Liver (tissue), 8 donors: ENCODE measurements at regions not wholly inside any gene's neighbourhood (a gene's known extent, or its start where the extent isn't known, plus 50 kb on each side); places are given as distances from the start of the nearest gene placed in this dataset.

Experiments used
- DNase-seq: peaks from one replicate; pipeline ENCODE4 v3.0.0-alpha.2; 2017; ENCODE audit warnings: low spot score
- H3K27ac ChIP-seq, 2 donors: one replicate each; pipeline ENCODE4 v1.7.0; 2013; ENCODE audit warnings: inconsistent platforms in 2 of 2, low read length in 2 of 2, control low read depth in 1 of 2, low read depth in 1 of 2, mild to moderate bottlenecking in 1 of 2
- H3K27me3 ChIP-seq, 4 donors: one replicate each; pipeline versions ENCODE4 v1.6.1 to v1.7.0; 2013; ENCODE audit warnings: low read length in 3 of 4, inconsistent platforms in 1 of 4, mild to moderate bottlenecking in 1 of 4, moderate library complexity in 1 of 4; ENCODE audit not compliant: control insufficient read depth in 4 of 4, insufficient read depth in 4 of 4
- H3K36me3 ChIP-seq, 4 donors: one replicate each; pipeline versions ENCODE4 v1.6.1 to v1.7.0; 2013; ENCODE audit warnings: low read length in 3 of 4, mild to moderate bottlenecking in 3 of 4, low read depth in 1 of 4, moderate library complexity in 1 of 4; ENCODE audit not compliant: control insufficient read depth in 4 of 4, insufficient read depth in 3 of 4
- H3K4me1 ChIP-seq, 4 donors: one replicate each; pipeline versions ENCODE4 v1.6.1 to v1.7.0; 2013; ENCODE audit warnings: low read length in 3 of 4, mild to moderate bottlenecking in 3 of 4, moderate library complexity in 1 of 4; ENCODE audit not compliant: control insufficient read depth in 4 of 4, insufficient read depth in 4 of 4
- H3K4me3 ChIP-seq, 3 donors: one replicate each; pipeline versions ENCODE4 v1.6.1 to v1.7.0; 2013; ENCODE audit warnings: low read length in 3 of 3, control low read depth in 1 of 3, low read depth in 1 of 3, mild to moderate bottlenecking in 1 of 3
- H3K9ac ChIP-seq, 2 donors: one replicate each; pipeline ENCODE4 v1.7.0; 2013; ENCODE audit warnings: low read length in 2 of 2, mild to moderate bottlenecking in 2 of 2, moderate library complexity in 2 of 2, control low read depth in 1 of 2, low read depth in 1 of 2
- H3K9me3 ChIP-seq, 4 donors: one replicate each; pipeline versions ENCODE4 v1.6.1 to v1.7.0; 2013; ENCODE audit warnings: low read length in 3 of 4; ENCODE audit not compliant: control insufficient read depth in 4 of 4
- ATF3 ChIP-seq: IDR thresholded peaks from 2 replicates; pipeline ENCODE4 v1.6.1; 2016; ENCODE audit warnings: antibody characterized with exemption
- EGR1 ChIP-seq, 2 donors: IDR thresholded peaks; 2 replicates each; pipeline ENCODE4 v1.6.1; 2016 to 2018; ENCODE audit warnings: antibody characterized with exemption in 2 of 2, low read depth in 2 of 2
- FOXA2 ChIP-seq: IDR thresholded peaks from 2 replicates; pipeline ENCODE4 v1.6.1; 2016; ENCODE audit warnings: antibody characterized with exemption
- GABPA ChIP-seq, 2 donors: IDR thresholded peaks in 1 of 2; conservative IDR thresholded peaks in 1 of 2; 2 replicates each; pipeline ENCODE4 v1.6.1; 2016; ENCODE audit warnings: antibody characterized with exemption in 2 of 2, mild to moderate bottlenecking in 1 of 2, moderate library complexity in 1 of 2
- HNF4A ChIP-seq, 2 donors: conservative IDR thresholded peaks; 2 replicates each; pipeline ENCODE4 v1.6.1; 2016; ENCODE audit warnings: antibody characterized with exemption in 2 of 2, mild to moderate bottlenecking in 2 of 2
- HNF4G ChIP-seq: IDR thresholded peaks from 2 replicates; pipeline ENCODE4 v1.6.1; 2016; ENCODE audit warnings: antibody characterized with exemption
- JUND ChIP-seq, 2 donors: IDR thresholded peaks; 2 replicates each; pipeline ENCODE4 v1.6.1; 2016; ENCODE audit warnings: antibody characterized with exemption in 2 of 2
- NR2F2 ChIP-seq: IDR thresholded peaks from 2 replicates; pipeline ENCODE4 v1.6.1; 2016; ENCODE audit warnings: antibody characterized with exemption
- RAD21 ChIP-seq, 2 donors: IDR thresholded peaks; 2 replicates each; pipeline ENCODE4 v1.6.1; 2016; ENCODE audit warnings: antibody characterized with exemption in 2 of 2, mild to moderate bottlenecking in 2 of 2
- RXRA ChIP-seq, 2 donors: IDR thresholded peaks; 2 replicates each; pipeline ENCODE4 v1.6.1; 2017 to 2018; ENCODE audit warnings: antibody characterized with exemption in 2 of 2, mild to moderate bottlenecking in 1 of 2
- SP1 ChIP-seq: IDR thresholded peaks from 2 replicates; pipeline ENCODE4 v1.6.1; 2018; ENCODE audit warnings: antibody characterized with exemption, mild to moderate bottlenecking
- TAF1 ChIP-seq: conservative IDR thresholded peaks from 2 replicates; pipeline ENCODE4 v1.6.1; 2016; ENCODE audit warnings: antibody characterized with exemption, mild to moderate bottlenecking
- YY1 ChIP-seq: IDR thresholded peaks from 2 replicates; pipeline ENCODE4 v1.6.1; 2016; ENCODE audit warnings: antibody characterized with exemption, mild to moderate bottlenecking
- WGBS: extraction: QIAGEN DNeasy Blood & Tissue Kit; methylation state at CpG from one replicate; pipeline ENCODE4 v1.1.7; 2013; 5-methylcytosine and 5-hydroxymethylcytosine counted together
- TF ChIP-seq, protein P1 (sequence below): IDR thresholded peaks from 2 replicates; pipeline ENCODE4 v1.6.1; 2016; ENCODE audit warnings: antibody characterized with exemption, mild to moderate bottlenecking
- TF ChIP-seq, protein P2 (sequence below): IDR thresholded peaks from 2 replicates; pipeline ENCODE4 v1.6.1; 2016; ENCODE audit warnings: antibody characterized with exemption
- TF ChIP-seq, protein P3 (sequence below): IDR thresholded peaks from 2 replicates; pipeline ENCODE4 v1.6.1; 2016; ENCODE audit warnings: antibody characterized with exemption
- TF ChIP-seq, protein P4 (sequence below): fragments of 150-350 bp; IDR thresholded peaks from 2 replicates; pipeline ENCODE4 v1.5.1; 2017; ENCODE audit warnings: improper control_type of control experiment, low read depth, low read length; ENCODE audit not compliant: missing input control
- donor health status: healthy.
- donor health status: healthy.
- donor health status: healthy.
- donor health status: healthy.
- donor health status: healthy.

DNA sequence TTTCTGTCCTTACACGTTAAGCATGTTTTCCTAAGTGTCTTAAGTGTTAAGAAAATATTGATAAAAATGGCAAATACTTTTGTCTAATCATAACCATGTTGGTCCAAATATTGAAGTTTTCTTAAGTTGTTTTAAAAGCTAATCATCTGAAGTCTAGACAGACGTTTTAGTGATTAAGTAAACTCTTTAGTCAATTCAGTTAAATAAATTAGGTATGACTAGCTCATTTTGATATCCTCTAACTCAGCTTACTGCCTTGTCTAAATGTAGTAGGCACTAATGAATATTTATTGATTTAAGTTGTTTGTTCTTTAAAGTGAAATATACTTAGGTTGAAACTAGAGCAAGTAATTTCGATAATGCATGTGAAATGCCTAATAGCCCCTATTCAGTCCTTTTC, 471.8 kb upstream of the CHST9 start:
- Histone ChIP-seq H3K4me1 (peaks cover 3 to 13% (median 12%) of the 10 kb centered on the region in 4 donors), H3K27ac (no peak overlapping the region), H3K9ac (no peak overlapping the region), H3K4me3 (no peak overlapping the region), H3K36me3 (no peaks in the 10 kb centered on the region), H3K27me3 (no peaks in the 10 kb centered on the region), H3K9me3 (no peaks in the 10 kb centered on the region)
- DNase-seq, result no peak
- WGBS, result 74% methylated on average over 3 of the region's 3 CpGs
- TF ChIP-seq GABPA (IDR thresholded peaks at IDR 0.05 in 1 of 2, conservative IDR thresholded peaks at IDR 0.05 in 1 of 2), result no peak
- TF ChIP-seq RAD21 (IDR thresholded peaks at IDR 0.05), result no peak
- no peak for TF ChIP-seq YY1
- no peak for TF ChIP-seq RXRA (IDR thresholded peaks at IDR 0.05)
- no peak for TF ChIP-seq HNF4A (conservative IDR thresholded peaks at IDR 0.05)
- TF ChIP-seq HNF4G, result no peak
- TF ChIP-seq ATF3, result no peak
- TF ChIP-seq, protein P1, sequence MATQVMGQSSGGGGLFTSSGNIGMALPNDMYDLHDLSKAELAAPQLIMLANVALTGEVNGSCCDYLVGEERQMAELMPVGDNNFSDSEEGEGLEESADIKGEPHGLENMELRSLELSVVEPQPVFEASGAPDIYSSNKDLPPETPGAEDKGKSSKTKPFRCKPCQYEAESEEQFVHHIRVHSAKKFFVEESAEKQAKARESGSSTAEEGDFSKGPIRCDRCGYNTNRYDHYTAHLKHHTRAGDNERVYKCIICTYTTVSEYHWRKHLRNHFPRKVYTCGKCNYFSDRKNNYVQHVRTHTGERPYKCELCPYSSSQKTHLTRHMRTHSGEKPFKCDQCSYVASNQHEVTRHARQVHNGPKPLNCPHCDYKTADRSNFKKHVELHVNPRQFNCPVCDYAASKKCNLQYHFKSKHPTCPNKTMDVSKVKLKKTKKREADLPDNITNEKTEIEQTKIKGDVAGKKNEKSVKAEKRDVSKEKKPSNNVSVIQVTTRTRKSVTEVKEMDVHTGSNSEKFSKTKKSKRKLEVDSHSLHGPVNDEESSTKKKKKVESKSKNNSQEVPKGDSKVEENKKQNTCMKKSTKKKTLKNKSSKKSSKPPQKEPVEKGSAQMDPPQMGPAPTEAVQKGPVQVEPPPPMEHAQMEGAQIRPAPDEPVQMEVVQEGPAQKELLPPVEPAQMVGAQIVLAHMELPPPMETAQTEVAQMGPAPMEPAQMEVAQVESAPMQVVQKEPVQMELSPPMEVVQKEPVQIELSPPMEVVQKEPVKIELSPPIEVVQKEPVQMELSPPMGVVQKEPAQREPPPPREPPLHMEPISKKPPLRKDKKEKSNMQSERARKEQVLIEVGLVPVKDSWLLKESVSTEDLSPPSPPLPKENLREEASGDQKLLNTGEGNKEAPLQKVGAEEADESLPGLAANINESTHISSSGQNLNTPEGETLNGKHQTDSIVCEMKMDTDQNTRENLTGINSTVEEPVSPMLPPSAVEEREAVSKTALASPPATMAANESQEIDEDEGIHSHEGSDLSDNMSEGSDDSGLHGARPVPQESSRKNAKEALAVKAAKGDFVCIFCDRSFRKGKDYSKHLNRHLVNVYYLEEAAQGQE, result no peak
- TF ChIP-seq SP1, result no peak
- TF ChIP-seq, protein P2, sequence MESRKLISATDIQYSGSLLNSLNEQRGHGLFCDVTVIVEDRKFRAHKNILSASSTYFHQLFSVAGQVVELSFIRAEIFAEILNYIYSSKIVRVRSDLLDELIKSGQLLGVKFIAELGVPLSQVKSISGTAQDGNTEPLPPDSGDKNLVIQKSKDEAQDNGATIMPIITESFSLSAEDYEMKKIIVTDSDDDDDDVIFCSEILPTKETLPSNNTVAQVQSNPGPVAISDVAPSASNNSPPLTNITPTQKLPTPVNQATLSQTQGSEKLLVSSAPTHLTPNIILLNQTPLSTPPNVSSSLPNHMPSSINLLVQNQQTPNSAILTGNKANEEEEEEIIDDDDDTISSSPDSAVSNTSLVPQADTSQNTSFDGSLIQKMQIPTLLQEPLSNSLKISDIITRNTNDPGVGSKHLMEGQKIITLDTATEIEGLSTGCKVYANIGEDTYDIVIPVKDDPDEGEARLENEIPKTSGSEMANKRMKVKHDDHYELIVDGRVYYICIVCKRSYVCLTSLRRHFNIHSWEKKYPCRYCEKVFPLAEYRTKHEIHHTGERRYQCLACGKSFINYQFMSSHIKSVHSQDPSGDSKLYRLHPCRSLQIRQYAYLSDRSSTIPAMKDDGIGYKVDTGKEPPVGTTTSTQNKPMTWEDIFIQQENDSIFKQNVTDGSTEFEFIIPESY, result no peak
- no peak for TF ChIP-seq TAF1
- no peak for TF ChIP-seq FOXA2
- no peak for TF ChIP-seq NR2F2
- TF ChIP-seq JUND (IDR thresholded peaks at IDR 0.05), result no peak

DNA sequence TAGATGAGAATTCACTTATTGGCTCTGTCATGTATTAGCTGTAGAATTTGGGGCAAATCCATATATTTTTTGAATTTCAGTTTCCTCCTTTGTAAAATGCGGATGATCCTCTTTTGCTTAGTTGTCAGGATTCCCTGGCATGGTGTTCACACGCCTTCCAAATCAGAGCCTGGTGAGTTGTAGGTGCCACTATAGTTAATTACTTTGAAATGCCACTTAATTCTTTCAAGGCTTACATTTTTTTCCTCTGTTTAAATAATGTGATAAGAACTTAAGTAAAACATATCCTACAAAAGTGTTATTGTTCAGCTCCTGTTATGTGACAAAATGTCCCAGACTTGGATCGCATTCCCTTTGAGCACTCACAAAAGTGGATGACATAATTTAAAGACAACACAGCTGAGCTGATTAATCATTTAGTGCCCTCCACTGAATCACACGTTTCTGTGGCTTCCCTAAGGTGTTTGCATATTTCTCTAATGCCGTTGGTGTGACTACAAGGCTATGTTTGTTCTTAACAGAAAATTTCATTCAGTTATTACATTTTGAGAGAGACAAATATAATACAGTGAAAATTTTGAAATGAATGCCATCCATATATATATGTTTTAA, 471.2 kb upstream of the CHST9 start:
- Histone ChIP-seq H3K36me3 (no peaks in the 10 kb centered on the region), H3K9ac (no peak overlapping the region), H3K4me1 (peaks cover 3 to 7% (median 5%) of the 10 kb centered on the region in 4 donors), H3K4me3 (no peak overlapping the region), H3K27me3 (no peaks in the 10 kb centered on the region), H3K9me3 (no peaks in the 10 kb centered on the region), H3K27ac (no peak overlapping the region)
- 64% methylated on average over 5 of the region's 5 CpGs for WGBS
- TF ChIP-seq FOXA2 (no peak), HNF4G (no peak), TAF1 (no peak), EGR1 (IDR thresholded peaks at IDR 0.05; ENCODE audit: low read depth in 2 of 2) (no peak), SP1 (no peak), YY1 (no peak), NR2F2 (no peak), RAD21 (IDR thresholded peaks at IDR 0.05) (no peak), JUND (IDR thresholded peaks at IDR 0.05) (no peak), ATF3 (no peak)
- TF ChIP-seq, protein P3, sequence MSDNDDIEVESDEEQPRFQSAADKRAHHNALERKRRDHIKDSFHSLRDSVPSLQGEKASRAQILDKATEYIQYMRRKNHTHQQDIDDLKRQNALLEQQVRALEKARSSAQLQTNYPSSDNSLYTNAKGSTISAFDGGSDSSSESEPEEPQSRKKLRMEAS, result no peak
- TF ChIP-seq, protein P1, result no peak
- TF ChIP-seq, protein P4, sequence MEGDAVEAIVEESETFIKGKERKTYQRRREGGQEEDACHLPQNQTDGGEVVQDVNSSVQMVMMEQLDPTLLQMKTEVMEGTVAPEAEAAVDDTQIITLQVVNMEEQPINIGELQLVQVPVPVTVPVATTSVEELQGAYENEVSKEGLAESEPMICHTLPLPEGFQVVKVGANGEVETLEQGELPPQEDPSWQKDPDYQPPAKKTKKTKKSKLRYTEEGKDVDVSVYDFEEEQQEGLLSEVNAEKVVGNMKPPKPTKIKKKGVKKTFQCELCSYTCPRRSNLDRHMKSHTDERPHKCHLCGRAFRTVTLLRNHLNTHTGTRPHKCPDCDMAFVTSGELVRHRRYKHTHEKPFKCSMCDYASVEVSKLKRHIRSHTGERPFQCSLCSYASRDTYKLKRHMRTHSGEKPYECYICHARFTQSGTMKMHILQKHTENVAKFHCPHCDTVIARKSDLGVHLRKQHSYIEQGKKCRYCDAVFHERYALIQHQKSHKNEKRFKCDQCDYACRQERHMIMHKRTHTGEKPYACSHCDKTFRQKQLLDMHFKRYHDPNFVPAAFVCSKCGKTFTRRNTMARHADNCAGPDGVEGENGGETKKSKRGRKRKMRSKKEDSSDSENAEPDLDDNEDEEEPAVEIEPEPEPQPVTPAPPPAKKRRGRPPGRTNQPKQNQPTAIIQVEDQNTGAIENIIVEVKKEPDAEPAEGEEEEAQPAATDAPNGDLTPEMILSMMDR, result no peak
- TF ChIP-seq, protein P2, result no peak
- no peak for DNase-seq
